HepG2 (cell line): ENCODE measurements at regions not wholly inside any gene's neighbourhood (a gene's known extent, or its start where the extent isn't known, plus 50 kb on each side); places are given as distances from the start of the nearest gene placed in this dataset.

Experiments
- ATAC-seq: fragments of 200-7000 bp; cut with Tn5 transposase; 3 replicates; pipeline ENCODE4 v1.9.1; 2020; ENCODE audit warnings: mild to moderate bottlenecking, moderate library complexity
- BruUV-seq: library from RNA; stranded (reverse); fragments of 400-500 nt; replicated peaks from 2 replicates; lab custom pipeline; 2021; lab: Mats Ljungman, UMichigan
- CTCF ChIA-PET: fragments of 300-600 bp; formaldehyde crosslinking; extraction: SDS; loops from one replicate; lab custom pipeline; 2021; ENCODE audit warnings: low total read pairs, inconsistent platforms, low intra/inter-chr PET ratio; lab: Yijun Ruan, JAX
- POLR2A ChIA-PET: fragments of 350-600 bp; sonication (Branson Sonifier 250); formaldehyde crosslinking; loops from one replicate; lab custom pipeline; 2020; ENCODE audit warnings: antibody characterized with exemption, inconsistent platforms; lab: Yijun Ruan, JAX
- DNase-seq: peaks from one replicate; pipeline ENCODE4 v3.0.0-alpha.2; 2015; ENCODE audit warnings: low spot score
- FAIRE-seq: peaks from 3 replicates; lab custom pipeline; 2011; peaks lifted over from hg19 to GRCh38; lab: Jason Lieb, UNC
- H2AFZ ChIP-seq: one replicate; pipeline ENCODE4 v1.6.1; 2011; ENCODE audit warnings: low read length, inconsistent platforms
- H3K27ac ChIP-seq: fragments of 300-600 bp; 3 replicates; pipeline ENCODE4 v1.8.0; 2011; ENCODE audit warnings: mixed run types, mild to moderate bottlenecking, mixed read lengths, low read length, inconsistent platforms; ENCODE audit not compliant: insufficient read depth; ENCODE audit errors: extremely low read length
- H3K27me3 ChIP-seq, 2 experiments: fragments of 200-600 bp in 1 of 2; 2 replicates in 1 of 2; 3 replicates in 1 of 2; pipeline versions ENCODE4 v1.6.0 to v1.8.0; 2011; ENCODE audit warnings: low read length in 2 of 2, mild to moderate bottlenecking in 2 of 2, moderate library complexity in 2 of 2, inconsistent platforms in 1 of 2; ENCODE audit not compliant: insufficient read depth in 2 of 2, control insufficient read depth in 1 of 2
- H3K36me3 ChIP-seq, 2 experiments: fragments of 200-600 bp in 1 of 2; replicated peaks in 1 of 2; 2 replicates in 1 of 2; 3 replicates in 1 of 2; pipeline versions ENCODE4 v1.5.1 to v1.8.0; 2011; ENCODE audit warnings: low read length in 2 of 2, inconsistent platforms in 1 of 2; ENCODE audit not compliant: insufficient read depth in 2 of 2, control insufficient read depth in 1 of 2
- H3K4me1 ChIP-seq: 2 replicates; pipeline ENCODE4 v1.5.1; 2012; ENCODE audit warnings: low read length, inconsistent platforms; ENCODE audit not compliant: insufficient read depth
- H3K4me2 ChIP-seq: 2 replicates; pipeline ENCODE4 v1.6.0; 2011; ENCODE audit warnings: low read depth, low read length, inconsistent platforms
- H3K4me3 ChIP-seq, 3 experiments: fragments of 200-600 bp in 1 of 3; sonication (generic), shearing (Covaris generic) in 1 of 3; replicated peaks in 1 of 3; 2 replicates each; pipeline ENCODE4 v1.5.1; 2011 to 2016; ENCODE audit warnings: low read length in 3 of 3, inconsistent platforms in 2 of 3, low read depth in 2 of 3, mild to moderate bottlenecking in 2 of 3, control low read depth in 1 of 3, mixed read lengths in 1 of 3; ENCODE audit not compliant: insufficient read depth in 1 of 3
- H3K79me2 ChIP-seq: one replicate; pipeline ENCODE4 v1.6.1; 2011; ENCODE audit warnings: low read length, inconsistent platforms; ENCODE audit not compliant: insufficient read depth
- H3K9ac ChIP-seq: 2 replicates; pipeline ENCODE4 v1.6.0; 2011; ENCODE audit warnings: mild to moderate bottlenecking, low read depth, low read length, inconsistent platforms; ENCODE audit not compliant: insufficient read depth
- H3K9me3 ChIP-seq: 2 replicates; pipeline ENCODE4 v1.5.1; 2012; ENCODE audit warnings: mild to moderate bottlenecking, low read length
- H4K20me1 ChIP-seq: 2 replicates; pipeline ENCODE4 v1.6.0; 2011; ENCODE audit warnings: inconsistent platforms, mild to moderate bottlenecking, low read length, moderate library complexity; ENCODE audit not compliant: insufficient read depth
- FOSL1 ChIP-seq: sonication (generic); formaldehyde crosslinking; IDR thresholded peaks from 2 replicates; pipeline ENCODE4 v1.9.0; 2021; ENCODE audit warnings: missing genetic modification reagents, borderline replicate concordance
- FOSL2 ChIP-seq: sonication (generic); formaldehyde crosslinking; IDR thresholded peaks from 2 replicates; pipeline ENCODE4 v1.4.0; 2020; ENCODE audit warnings: missing genetic modification reagents
- FOXK2 ChIP-seq: fragments of 450-650 bp; IDR thresholded peaks from 2 replicates; pipeline ENCODE4 v1.6.1; 2016
- HES4 ChIP-seq: sonication (generic); formaldehyde crosslinking; IDR thresholded peaks from 2 replicates; pipeline ENCODE4 v1.9.0; 2021; ENCODE audit warnings: mild to moderate bottlenecking, missing genetic modification reagents, borderline replicate concordance
- JUN ChIP-seq: sonication (generic); formaldehyde crosslinking; IDR thresholded peaks from 2 replicates; pipeline ENCODE4 v1.4.0; 2020; ENCODE audit warnings: mild to moderate bottlenecking, missing genetic modification reagents
- KLF16 ChIP-seq, 2 experiments: sonication (generic) in 1 of 2; formaldehyde crosslinking in 1 of 2; IDR thresholded peaks; 2 replicates each; pipeline versions ENCODE4 v1.6.1 to v1.8.0; 2016 to 2023; ENCODE audit warnings: missing genetic modification reagents in 2 of 2, missing compliant biosample characterization in 1 of 2
- KMT2A ChIP-seq: sonication (generic); formaldehyde crosslinking; IDR thresholded peaks from 2 replicates; pipeline ENCODE4 v1.4.0; 2020; ENCODE audit warnings: missing genetic modification reagents
- SP2 ChIP-seq: sonication (generic); formaldehyde crosslinking; IDR thresholded peaks from 2 replicates; pipeline ENCODE4 v1.5.1; 2020; ENCODE audit warnings: mild to moderate bottlenecking, missing genetic modification reagents
- TRIM24 ChIP-seq: sonication (generic); formaldehyde crosslinking; IDR thresholded peaks from 2 replicates; pipeline ENCODE4 v1.8.0; 2022; ENCODE audit warnings: mild to moderate bottlenecking, missing genetic modification reagents
- ZFYVE20 ChIP-seq: sonication (generic); formaldehyde crosslinking; IDR thresholded peaks from 2 replicates; pipeline ENCODE4 v1.8.0; 2023; ENCODE audit warnings: low read depth, mild to moderate bottlenecking, moderate library complexity, missing genetic modification reagents, borderline replicate concordance
- ZNF720 ChIP-seq: sonication (generic); formaldehyde crosslinking; IDR thresholded peaks from 2 replicates; pipeline ENCODE4 v1.4.0; 2020; ENCODE audit warnings: missing genetic modification reagents
- ZNF891 ChIP-seq: sonication (generic); formaldehyde crosslinking; IDR thresholded peaks from 2 replicates; pipeline ENCODE4 v1.5.0; 2020; ENCODE audit warnings: mild to moderate bottlenecking, missing genetic modification reagents
- WGBS: methylation state at CpG from one replicate; pipeline ENCODE4 v1.1.6; 2017; ENCODE audit warnings: low lambda C conversion rate; 5-methylcytosine and 5-hydroxymethylcytosine counted together
- in situ Hi-C: cut with HindIII; loops from 2 replicates; pipeline ENCODE4 v1.10.0; 2017; ENCODE audit warnings: low pct_unique_long_range_greater_than_20kb; ENCODE audit not compliant: extremely low pct_ligation_motif_present
- intact Hi-C: fragments of 100-400 bp; cut with micrococcal nuclease; formaldehyde crosslinking; loops from one replicate; pipeline ENCODE4 v1.10.0; 2022; ENCODE audit not compliant: unreplicated experiment
- TF ChIP-seq, protein P1 (sequence below), 2 experiments: fragments of 450-650 bp in 1 of 2; sonication (generic) in 1 of 2; formaldehyde crosslinking; IDR thresholded peaks; 2 replicates each; pipeline versions ENCODE4 v1.5.0 to v1.8.0; 2020 to 2022; ENCODE audit warnings: mild to moderate bottlenecking in 1 of 2, missing genetic modification reagents in 1 of 2
- TF ChIP-seq, protein P2 (sequence below): sonication (generic); IDR thresholded peaks from 2 replicates; pipeline ENCODE4 v1.6.1; 2016; ENCODE audit warnings: low read depth, borderline replicate concordance

DNA sequence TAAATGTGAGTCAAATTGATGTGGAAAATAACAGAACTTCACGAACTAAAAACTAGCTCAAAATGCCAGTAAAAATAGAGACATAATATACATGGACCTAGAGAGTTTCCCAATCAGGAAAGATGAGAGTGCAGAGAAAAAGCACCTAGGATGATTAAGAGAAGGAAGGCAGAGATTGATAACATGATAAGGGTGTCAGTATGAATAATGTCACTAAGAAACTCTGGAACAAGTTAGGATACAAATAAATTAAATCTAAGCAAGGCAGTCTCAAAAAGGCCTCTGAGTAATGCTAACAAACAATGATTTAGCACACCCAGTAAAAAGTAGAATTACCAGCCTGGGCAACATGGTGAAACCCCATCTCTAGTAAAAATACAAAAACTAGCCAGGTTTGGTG is 304.7 kb upstream of the DPPA4 start (continued):
- TF ChIP-seq, protein P1, sequence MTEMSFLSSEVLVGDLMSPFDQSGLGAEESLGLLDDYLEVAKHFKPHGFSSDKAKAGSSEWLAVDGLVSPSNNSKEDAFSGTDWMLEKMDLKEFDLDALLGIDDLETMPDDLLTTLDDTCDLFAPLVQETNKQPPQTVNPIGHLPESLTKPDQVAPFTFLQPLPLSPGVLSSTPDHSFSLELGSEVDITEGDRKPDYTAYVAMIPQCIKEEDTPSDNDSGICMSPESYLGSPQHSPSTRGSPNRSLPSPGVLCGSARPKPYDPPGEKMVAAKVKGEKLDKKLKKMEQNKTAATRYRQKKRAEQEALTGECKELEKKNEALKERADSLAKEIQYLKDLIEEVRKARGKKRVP (CRISPR knock-in tag; IDR thresholded peaks at IDR 0.05): no peak
- TF ChIP-seq JUN (no peak), ZFYVE20 (no peak), SP2 (no peak), ZNF720 (CRISPR knock-in tag) (no peak), ZNF891 (CRISPR knock-in tag) (no peak), KLF16 (CRISPR knock-in tag; IDR thresholded peaks at IDR 0.05) (no peak), TRIM24 (no peak)
- TF ChIP-seq, protein P2, sequence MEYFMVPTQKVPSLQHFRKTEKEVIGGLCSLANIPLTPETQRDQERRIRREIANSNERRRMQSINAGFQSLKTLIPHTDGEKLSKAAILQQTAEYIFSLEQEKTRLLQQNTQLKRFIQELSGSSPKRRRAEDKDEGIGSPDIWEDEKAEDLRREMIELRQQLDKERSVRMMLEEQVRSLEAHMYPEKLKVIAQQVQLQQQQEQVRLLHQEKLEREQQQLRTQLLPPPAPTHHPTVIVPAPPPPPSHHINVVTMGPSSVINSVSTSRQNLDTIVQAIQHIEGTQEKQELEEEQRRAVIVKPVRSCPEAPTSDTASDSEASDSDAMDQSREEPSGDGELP: no peak

DNA sequence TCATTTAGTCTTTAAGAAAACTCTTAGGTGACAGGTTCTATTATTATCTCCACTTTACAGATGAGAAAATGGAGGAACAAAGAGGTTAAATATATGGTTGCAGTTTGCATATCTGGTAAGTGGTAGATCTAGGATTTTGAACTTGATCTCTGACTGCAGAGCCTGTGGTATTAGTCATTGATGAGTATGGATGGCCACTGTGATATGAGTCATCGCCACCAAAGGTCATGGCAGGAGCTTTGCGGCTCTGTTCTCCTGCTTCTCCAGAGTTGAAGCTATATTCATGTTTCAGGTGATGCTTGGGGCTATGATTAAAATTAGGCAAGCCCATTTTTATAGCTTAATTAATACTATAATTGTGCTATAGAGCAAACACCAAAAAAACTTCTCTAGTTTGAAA is 306.2 kb upstream of the DPPA4 start:
- 4% methylated on average over 2 of the region's 2 CpGs for WGBS
- H3K27ac ChIP-seq: no peak overlapping the region
- H3K27me3 ChIP-seq: no peaks in the 10 kb centered on the region
- POLR2A ChIA-PET: no interaction called here
- H3K36me3 ChIP-seq: no peaks in the 10 kb centered on the region
- no peak overlapping the region for H3K4me2 ChIP-seq
- H2AFZ ChIP-seq: no peak overlapping the region
- intact Hi-C loops: no loop called here
- FAIRE-seq (no peak), DNase-seq (peak; percentile 4), ATAC-seq (peak; percentile 64; the same call in 1 of the 3 replicates)
- no peak overlapping the region for H3K9ac ChIP-seq
- H3K79me2 ChIP-seq: no peaks in the 10 kb centered on the region
- no peaks in the 10 kb centered on the region for H3K9me3 ChIP-seq
- in situ Hi-C loops: no loop called here
- BruUV-seq: no TSS peak
- no peaks in the 10 kb centered on the region for H3K4me1 ChIP-seq
- H4K20me1 ChIP-seq: no peaks in the 10 kb centered on the region
- no peak overlapping the region for H3K4me3 ChIP-seq
- CTCF ChIA-PET: no interaction called here
- TF ChIP-seq FOXK2 (no peak), HES4 (CRISPR knock-in tag) (no peak), FOSL1 (CRISPR knock-in tag) (0 out of 2 replicates have a peak, but pooled peaks have one; percentile 37), KMT2A (CRISPR knock-in tag) (no peak), FOSL2 (peak; percentile 82)
